Adrenal gland (tissue), 9 donors: ENCODE measurements at regions not wholly inside any gene's neighbourhood (a gene's known extent, or its start where the extent isn't known, plus 50 kb on each side); places are given as distances from the start of the nearest gene placed in this dataset.

Experiments used
- DNase-seq, 7 donors: peaks; one replicate each; pipeline ENCODE4 v3.0.0-alpha.2; 2019 to 2020
- H3K27ac ChIP-seq, 5 donors: fragments of 200-600 bp; sonication (generic) in 4 of 5; 1 replicate in 3 of 5; 2 replicates in 2 of 5; pipeline versions ENCODE4 v1.5.1 to v1.8.0; 2016 to 2020; ENCODE audit warnings: mild to moderate bottlenecking in 1 of 5
- H3K27me3 ChIP-seq: fragments of 200-600 bp; 2 replicates; pipeline ENCODE4 v1.8.0; 2021
- H3K36me3 ChIP-seq, 2 donors: fragments of 200-600 bp; replicated peaks in 1 of 2; 1 replicate in 1 of 2; 2 replicates in 1 of 2; pipeline versions ENCODE4 v1.5.1 to v1.8.0; 2018 to 2022
- H3K4me1 ChIP-seq, 2 donors: fragments of 200-600 bp; replicated peaks in 1 of 2; 1 replicate in 1 of 2; 2 replicates in 1 of 2; pipeline versions ENCODE4 v1.5.1 to v1.8.0; 2018 to 2021
- H3K4me3 ChIP-seq, 4 donors: fragments of 200-600 bp; sonication (generic) in 3 of 4; one replicate each; pipeline ENCODE4 v1.5.1; 2016 to 2018
- H3K9me3 ChIP-seq, 3 donors: fragments of 200-600 bp; sonication (generic) in 1 of 3; replicated peaks in 1 of 3; 1 replicate in 2 of 3; 2 replicates in 1 of 3; pipeline versions ENCODE4 v1.5.1 to v1.8.0; 2016 to 2021
- POLR2A ChIP-seq, 2 donors: fragments of 450-650 bp; IDR thresholded peaks; one replicate each; pipeline ENCODE4 v1.6.1; 2017; ENCODE audit warnings: antibody characterized with exemption in 2 of 2, mild to moderate bottlenecking in 2 of 2, moderate library complexity in 1 of 2
- WGBS, 4 donors: extraction: QIAGEN DNeasy Blood & Tissue Kit in 2 of 4; methylation state at CpG; one replicate each; pipeline versions ENCODE4 v1.1.5 to v1.1.7; 2013 to 2017; 5-methylcytosine and 5-hydroxymethylcytosine counted together
- intact Hi-C, 2 donors: fragments of 100-400 bp; cut with DNase I; formaldehyde crosslinking; loops; one replicate each; pipeline versions ENCODE4 v1.14.1 to v1.15.0; 2022 to 2023
- TF ChIP-seq, protein P1 (sequence below), 6 experiments: fragments of 450-650 bp in 4 of 6; fragments of 200-600 bp in 2 of 6; sonication (generic) in 1 of 6; IDR thresholded peaks; 1 replicate in 5 of 6; 2 replicates in 1 of 6; pipeline versions ENCODE4 v1.5.1 to v1.8.0; 2016 to 2021; ENCODE audit warnings: antibody characterized with exemption in 6 of 6, mild to moderate bottlenecking in 2 of 6, moderate library complexity in 1 of 6
- donor health status: healthy with polysubstance abuse.
- donor health status: Bipolar disorder and iron deficiency.
- donor health status: DM: yes; HTN: yes; CAD: no.
- donor health status: DM: no; HTN: no; CAD: no.
- donor health status: DM: no; HTN: no; CAD: no.

- H3K4me1 ChIP-seq = no peaks in the 10 kb centered on the region
- no peak for DNase-seq
- H3K27me3 ChIP-seq = no peaks in the 10 kb centered on the region
- H3K9me3 ChIP-seq = no peaks in the 10 kb centered on the region
- H3K4me3 ChIP-seq = no peak overlapping the region
- no peak overlapping the region for H3K27ac ChIP-seq
- intact Hi-C loops = no loop called here
- WGBS, 4 donors = 44 to 62% (median 51%) methylated on average over 1 of the region's 1 CpG
- no peaks in the 10 kb centered on the region for H3K36me3 ChIP-seq
- TF ChIP-seq POLR2A (IDR thresholded peaks at IDR 0.05) = no peak
- TF ChIP-seq, protein P1, sequence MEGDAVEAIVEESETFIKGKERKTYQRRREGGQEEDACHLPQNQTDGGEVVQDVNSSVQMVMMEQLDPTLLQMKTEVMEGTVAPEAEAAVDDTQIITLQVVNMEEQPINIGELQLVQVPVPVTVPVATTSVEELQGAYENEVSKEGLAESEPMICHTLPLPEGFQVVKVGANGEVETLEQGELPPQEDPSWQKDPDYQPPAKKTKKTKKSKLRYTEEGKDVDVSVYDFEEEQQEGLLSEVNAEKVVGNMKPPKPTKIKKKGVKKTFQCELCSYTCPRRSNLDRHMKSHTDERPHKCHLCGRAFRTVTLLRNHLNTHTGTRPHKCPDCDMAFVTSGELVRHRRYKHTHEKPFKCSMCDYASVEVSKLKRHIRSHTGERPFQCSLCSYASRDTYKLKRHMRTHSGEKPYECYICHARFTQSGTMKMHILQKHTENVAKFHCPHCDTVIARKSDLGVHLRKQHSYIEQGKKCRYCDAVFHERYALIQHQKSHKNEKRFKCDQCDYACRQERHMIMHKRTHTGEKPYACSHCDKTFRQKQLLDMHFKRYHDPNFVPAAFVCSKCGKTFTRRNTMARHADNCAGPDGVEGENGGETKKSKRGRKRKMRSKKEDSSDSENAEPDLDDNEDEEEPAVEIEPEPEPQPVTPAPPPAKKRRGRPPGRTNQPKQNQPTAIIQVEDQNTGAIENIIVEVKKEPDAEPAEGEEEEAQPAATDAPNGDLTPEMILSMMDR (IDR thresholded peaks at IDR 0.05) = no peak
Measured at GRCh38 chr6:135738636-135739035, 112.9 kb upstream of the PDE7B start.

- Histone ChIP-seq H3K27me3 (no peaks in the 10 kb centered on the region), H3K9me3 (no peaks in the 10 kb centered on the region), H3K4me1 (no peaks in the 10 kb centered on the region), H3K27ac (no peak overlapping the region), H3K36me3 (no peaks in the 10 kb centered on the region), H3K4me3 (no peak overlapping the region)
- intact Hi-C loops = no loop called here
- WGBS, 4 donors = 73 to 79% (median 74%) methylated on average over 5 to 7 of the region's 7 CpGs
- TF ChIP-seq, protein P1 (IDR thresholded peaks at IDR 0.05) = no peak
- TF ChIP-seq POLR2A (IDR thresholded peaks at IDR 0.05) = no peak
- no peak for DNase-seq
Measured at GRCh38 chr6:135739288-135739687, 112.2 kb upstream of the PDE7B start.

GRCh38 chr6:135740580-135740979 is 110.9 kb upstream of the PDE7B start:
- no peak overlapping the region for H3K27ac ChIP-seq
- intact Hi-C loops = no loop called here
- 36 to 61% (median 51%) methylated on average over 1 of the region's 1 CpG for WGBS, 4 donors

DNA sequence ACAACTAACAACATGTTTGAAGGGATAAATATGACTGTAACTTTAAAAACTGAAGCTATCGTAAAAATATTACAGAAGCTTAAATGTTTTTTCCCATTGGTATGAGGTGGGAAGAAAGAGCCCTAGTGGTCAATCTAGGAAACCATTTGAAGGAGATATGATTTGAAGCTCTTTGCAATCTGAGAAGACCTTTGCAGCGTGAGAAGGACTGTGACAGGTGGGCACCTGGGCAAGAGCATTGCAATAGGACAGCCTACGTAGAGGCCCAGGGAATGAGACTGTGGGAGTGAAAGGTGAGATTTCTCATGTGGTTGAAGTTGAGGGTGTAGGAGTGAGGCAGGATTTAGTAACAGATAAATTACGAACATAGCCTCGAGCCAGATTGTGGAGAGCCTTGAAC is 108.0 kb upstream of the PDE7B start:
- WGBS, 4 donors = 86 to 90% (median 88%) methylated on average over 5 of the region's 5 CpGs
- intact Hi-C loops = no loop called here
- H3K36me3 ChIP-seq = no peaks in the 10 kb centered on the region
- TF ChIP-seq, protein P1 (IDR thresholded peaks at IDR 0.05) = no peak
- TF ChIP-seq POLR2A (IDR thresholded peaks at IDR 0.05) = no peak
- no peaks in the 10 kb centered on the region for H3K9me3 ChIP-seq
- no peaks in the 10 kb centered on the region for H3K4me1 ChIP-seq
- H3K4me3 ChIP-seq = no peak overlapping the region
- H3K27ac ChIP-seq = no peak overlapping the region
- DNase-seq = no peak
- H3K27me3 ChIP-seq = no peaks in the 10 kb centered on the region

More at GRCh38 chr6:135740580-135740979, 110.9 kb upstream of the PDE7B start:
- H3K36me3 ChIP-seq = no peaks in the 10 kb centered on the region
- no peak overlapping the region for H3K4me3 ChIP-seq
- H3K27me3 ChIP-seq = no peaks in the 10 kb centered on the region
- TF ChIP-seq, protein P1 (IDR thresholded peaks at IDR 0.05) = no peak
- TF ChIP-seq POLR2A (IDR thresholded peaks at IDR 0.05) = no peak
- no peaks in the 10 kb centered on the region for H3K9me3 ChIP-seq
- no peaks in the 10 kb centered on the region for H3K4me1 ChIP-seq
- DNase-seq = no peak
